ENCODE measurements at regions not wholly inside any gene's neighbourhood (a gene's known extent, or its start where the extent isn't known, plus 50 kb on each side); places are given as distances from the start of the nearest gene placed in this dataset.

- ATAC-seq = no peak
- CTCF ChIA-PET (ENCODE audit: low intra/inter-chr PET ratio, low total read pairs) = no interaction called here
- WGBS (ENCODE audit: low lambda C conversion rate) = 97% methylated on average over 1 of the region's 1 CpG
Measured at GRCh38 chr13:70893832-70894231, 785.6 kb upstream of the KLHL1 start.

More at GRCh38 chr13:70893832-70894231, 785.6 kb upstream of the KLHL1 start:
- H2AFZ ChIP-seq (ENCODE audit: low read length) = no peak overlapping the region
- FAIRE-seq (no peak), DNase-seq (ENCODE audit: low spot score) (no peak)
- intact Hi-C loops (cut with micrococcal nuclease; ENCODE audit: unreplicated experiment) (no loop called here), in situ Hi-C loops (cut with HindIII; ENCODE audit: extremely low pct_ligation_motif_present, low pct_unique_long_range_greater_than_20kb) (no loop called here)
- no peak overlapping the region for H3K27ac ChIP-seq (ENCODE audit: extremely low read length, insufficient read depth, low read length)
- H3K36me3 ChIP-seq (replicated peaks in 1 of 2; ENCODE audit: control insufficient read depth in 1 of 2, insufficient read depth in 2 of 2, low read length in 2 of 2) = no peaks in the 10 kb centered on the region
- TF ChIP-seq, protein P1, sequence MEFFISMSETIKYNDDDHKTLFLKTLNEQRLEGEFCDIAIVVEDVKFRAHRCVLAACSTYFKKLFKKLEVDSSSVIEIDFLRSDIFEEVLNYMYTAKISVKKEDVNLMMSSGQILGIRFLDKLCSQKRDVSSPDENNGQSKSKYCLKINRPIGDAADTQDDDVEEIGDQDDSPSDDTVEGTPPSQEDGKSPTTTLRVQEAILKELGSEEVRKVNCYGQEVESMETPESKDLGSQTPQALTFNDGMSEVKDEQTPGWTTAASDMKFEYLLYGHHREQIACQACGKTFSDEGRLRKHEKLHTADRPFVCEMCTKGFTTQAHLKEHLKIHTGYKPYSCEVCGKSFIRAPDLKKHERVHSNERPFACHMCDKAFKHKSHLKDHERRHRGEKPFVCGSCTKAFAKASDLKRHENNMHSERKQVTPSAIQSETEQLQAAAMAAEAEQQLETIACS (CRISPR knock-in tag; IDR thresholded peaks at IDR 0.05) = no peak
- TF ChIP-seq ZNF282 (IDR thresholded peaks at IDR 0.05; ENCODE audit: partially characterized antibody) = no peak
- TF ChIP-seq ATF4 (CRISPR knock-in tag; IDR thresholded peaks at IDR 0.05) = no peak
- TF ChIP-seq CBFB (CRISPR knock-in tag; IDR thresholded peaks at IDR 0.05) = no peak
- TF ChIP-seq MYNN (CRISPR knock-in tag; IDR thresholded peaks at IDR 0.05; ENCODE audit: low read depth) = no peak
- TF ChIP-seq SMAD1 (CRISPR knock-in tag; IDR thresholded peaks at IDR 0.05; ENCODE audit: borderline replicate concordance, low read depth) = no peak
- TF ChIP-seq ZSCAN25 (CRISPR knock-in tag; IDR thresholded peaks at IDR 0.05) = no peak
- no peak for TF ChIP-seq ATF6 (CRISPR knock-in tag; conservative IDR thresholded peaks at IDR 0.05)
- H3K27me3 ChIP-seq (ENCODE audit: control insufficient read depth in 1 of 2, insufficient read depth in 2 of 2, low read length in 2 of 2) = no peaks in the 10 kb centered on the region
- no peak overlapping the region for H3K4me3 ChIP-seq (replicated peaks in 1 of 3; ENCODE audit: insufficient read depth in 1 of 3, low read depth in 2 of 3, low read length in 3 of 3)
- BruUV-seq (replicated peaks) = no TSS peak
- POLR2A ChIA-PET = no interaction called here
- no peaks in the 10 kb centered on the region for H3K79me2 ChIP-seq (ENCODE audit: insufficient read depth, low read length)
- no peaks in the 10 kb centered on the region for H3K9me3 ChIP-seq (ENCODE audit: low read length)
- H3K9ac ChIP-seq (ENCODE audit: insufficient read depth, low read depth, low read length) = no peak overlapping the region
- H3K4me2 ChIP-seq (ENCODE audit: low read depth, low read length) = no peak overlapping the region
- H4K20me1 ChIP-seq (ENCODE audit: insufficient read depth, low read length) = no peaks in the 10 kb centered on the region
- H3K4me1 ChIP-seq (ENCODE audit: insufficient read depth, low read length) = peaks cover 49% of the 10 kb centered on the region
